Neuronal stem cell (in vitro differentiated cells): ENCODE measurements at regions not wholly inside any gene's neighbourhood (a gene's known extent, or its start where the extent isn't known, plus 50 kb on each side); places are given as distances from the start of the nearest gene placed in this dataset.

Source experiments
- DNase-seq: peaks from one replicate; pipeline ENCODE4 v3.0.0-alpha.2; 2013; ENCODE audit warnings: low spot score
- H2AFZ ChIP-seq: one replicate; pipeline ENCODE4 v1.6.1; 2013; ENCODE audit warnings: mild to moderate bottlenecking, low read length, inconsistent platforms
- H2AK5ac ChIP-seq: 2 replicates; pipeline ENCODE4 v1.6.1; 2013; ENCODE audit warnings: low read depth, mild to moderate bottlenecking, inconsistent platforms, low read length, moderate library complexity, mixed read lengths
- H2BK120ac ChIP-seq: 2 replicates; pipeline ENCODE4 v1.6.1; 2013; ENCODE audit warnings: low read depth, mild to moderate bottlenecking, inconsistent platforms, low read length, moderate library complexity, mixed read lengths
- H2BK12ac ChIP-seq: one replicate; pipeline ENCODE4 v1.6.1; 2013; ENCODE audit warnings: low read length, inconsistent platforms
- H2BK15ac ChIP-seq: 2 replicates; pipeline ENCODE4 v1.6.1; 2013; ENCODE audit warnings: mild to moderate bottlenecking, low read length, inconsistent platforms, mixed read lengths
- H2BK5ac ChIP-seq: one replicate; pipeline ENCODE4 v1.6.1; 2013; ENCODE audit warnings: inconsistent platforms, mild to moderate bottlenecking, low read length, moderate library complexity
- H3K14ac ChIP-seq: one replicate; pipeline ENCODE4 v1.6.1; 2013; ENCODE audit warnings: low read length, inconsistent platforms
- H3K18ac ChIP-seq: 2 replicates; pipeline ENCODE4 v1.6.1; 2013; ENCODE audit warnings: low read length, inconsistent platforms
- H3K23ac ChIP-seq: 2 replicates; pipeline ENCODE4 v1.6.1; 2013; ENCODE audit warnings: low read depth, mild to moderate bottlenecking, mixed read lengths, low read length, inconsistent platforms; ENCODE audit not compliant: poor library complexity
- H3K27ac ChIP-seq: replicated peaks from 3 replicates; pipeline ENCODE4 v1.5.1; 2013; ENCODE audit warnings: low read length, inconsistent platforms
- H3K27me3 ChIP-seq, 3 experiments: 2 replicates each; pipeline ENCODE4 v1.6.1; 2013; ENCODE audit warnings: low read length in 3 of 3, mild to moderate bottlenecking in 2 of 3, inconsistent platforms in 1 of 3, low read depth in 1 of 3, mixed read lengths in 1 of 3, moderate library complexity in 1 of 3; ENCODE audit not compliant: control insufficient read depth in 3 of 3, insufficient read depth in 3 of 3
- H3K36me3 ChIP-seq, 2 donors: replicated peaks in 1 of 2; 2 replicates each; pipeline ENCODE4 v1.6.1; 2013; ENCODE audit warnings: low read length in 2 of 2; ENCODE audit not compliant: control insufficient read depth in 2 of 2, insufficient read depth in 2 of 2
- H3K4ac ChIP-seq: 2 replicates; pipeline ENCODE4 v1.6.1; 2013; ENCODE audit warnings: inconsistent platforms, mild to moderate bottlenecking, low read length, moderate library complexity
- H3K4me1 ChIP-seq, 2 donors: 1 replicate in 1 of 2; 2 replicates in 1 of 2; pipeline ENCODE4 v1.6.1; 2013; ENCODE audit warnings: low read length in 2 of 2, low read depth in 1 of 2; ENCODE audit not compliant: control insufficient read depth in 2 of 2, insufficient read depth in 1 of 2
- H3K4me2 ChIP-seq: one replicate; pipeline ENCODE4 v1.6.1; 2013; ENCODE audit warnings: mild to moderate bottlenecking, low read length, inconsistent platforms; ENCODE audit not compliant: insufficient read depth, poor library complexity, severe bottlenecking
- H3K4me3 ChIP-seq, 2 donors: 2 replicates each; pipeline ENCODE4 v1.5.1; 2013; ENCODE audit warnings: low read length in 2 of 2, mild to moderate bottlenecking in 2 of 2, inconsistent platforms in 1 of 2, moderate library complexity in 1 of 2
- H3K79me1 ChIP-seq: one replicate; pipeline ENCODE4 v1.6.1; 2013; ENCODE audit warnings: low read depth, mild to moderate bottlenecking, inconsistent platforms, low read length, moderate library complexity
- H3K9ac ChIP-seq: one replicate; pipeline ENCODE4 v1.6.1; 2013; ENCODE audit warnings: mild to moderate bottlenecking, low read depth, low read length, inconsistent platforms; ENCODE audit not compliant: poor library complexity
- H3K9me3 ChIP-seq, 2 donors: replicated peaks in 1 of 2; 2 replicates each; pipeline versions ENCODE3 to v1.6.1; 2013; ENCODE audit warnings: low read length in 2 of 2, mild to moderate bottlenecking in 2 of 2, inconsistent platforms in 1 of 2, low read depth in 1 of 2, mixed read lengths in 1 of 2, moderate library complexity in 1 of 2; ENCODE audit not compliant: control insufficient read depth in 2 of 2, insufficient read depth in 1 of 2
- H4K8ac ChIP-seq: one replicate; pipeline ENCODE4 v1.6.1; 2013; ENCODE audit warnings: low read depth, mild to moderate bottlenecking, inconsistent platforms, low read length, moderate library complexity
- H4K91ac ChIP-seq: one replicate; pipeline ENCODE4 v1.6.1; 2013; ENCODE audit warnings: low read length, low read depth, mild to moderate bottlenecking, inconsistent platforms; ENCODE audit not compliant: poor library complexity
- WGBS, 2 donors: extraction: QIAGEN DNeasy Blood & Tissue Kit; methylation state at CpG; one replicate each; pipeline ENCODE4 v1.1.7; 2013; ENCODE audit warnings: missing lambda C conversion rate in 2 of 2, mixed read lengths in 1 of 2; ENCODE audit not compliant: insufficient read length in 2 of 2, insufficient replicate concordance in 1 of 2; ENCODE audit errors: extremely low coverage in 2 of 2; 5-methylcytosine and 5-hydroxymethylcytosine counted together

DNA sequence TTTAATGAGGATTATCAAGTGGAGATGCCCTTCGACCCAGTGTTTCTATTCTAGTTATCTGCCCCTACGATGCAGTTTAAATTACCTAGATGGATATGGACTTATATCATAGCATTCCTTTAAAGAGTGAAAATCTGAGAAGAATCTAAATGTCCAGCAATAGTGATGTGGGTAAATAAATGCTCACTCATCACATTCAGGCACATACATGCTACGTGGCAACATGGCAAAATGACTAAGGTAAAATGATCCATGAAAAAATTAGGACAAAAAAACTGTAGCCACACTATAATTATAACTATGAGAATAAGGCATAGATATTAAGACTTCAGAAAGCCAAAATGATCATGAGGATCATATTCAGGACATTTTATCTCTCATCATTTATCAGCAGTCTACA is 82.4 kb upstream of the PDE1C start:
- Histone ChIP-seq H3K27me3 (no peaks in the 10 kb centered on the region), H4K91ac (no peak overlapping the region), H2BK12ac (no peak overlapping the region), H3K4me1 (no peaks in the 10 kb centered on the region), H3K9me3 (no peaks in the 10 kb centered on the region), H3K4ac (no peak overlapping the region), H2AFZ (no peak overlapping the region), H3K36me3 (no peaks in the 10 kb centered on the region), H3K18ac (no peak overlapping the region), H2AK5ac (no peak overlapping the region), H3K14ac (no peak overlapping the region), H2BK15ac (no peak overlapping the region), H4K8ac (no peak overlapping the region), H3K27ac (no peak overlapping the region), H3K79me1 (no peaks in the 10 kb centered on the region), H2BK120ac (no peak overlapping the region), H3K4me3 (no peak overlapping the region), H3K9ac (no peak overlapping the region), H2BK5ac (no peak overlapping the region), H3K4me2 (no peak overlapping the region), H3K23ac (no peak overlapping the region)
- no peak for DNase-seq
- no CpG with 5 or more reads among the region's 3 CpGs for WGBS, 2 donors

DNA sequence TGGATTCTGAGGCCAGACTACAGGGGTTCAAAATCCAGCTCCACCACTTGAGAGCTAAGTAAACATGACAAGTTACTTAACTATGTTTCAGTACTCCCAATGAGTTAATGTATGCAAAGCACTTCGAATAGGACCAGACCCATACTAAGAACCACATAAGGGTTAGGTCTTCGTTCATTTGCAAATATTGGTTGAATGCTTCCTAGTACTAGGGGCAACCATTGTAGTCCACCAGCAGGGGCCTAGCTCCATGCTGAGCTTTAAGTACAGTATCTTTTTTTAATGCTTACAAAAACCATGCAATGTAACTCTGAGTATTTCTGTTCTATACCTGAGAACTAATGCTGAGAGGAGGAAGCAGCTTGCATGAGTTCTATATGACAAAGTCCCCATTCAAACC is 80.4 kb upstream of the PDE1C start:
- no CpG with 5 or more reads among the region's 2 CpGs for WGBS, 2 donors
- Histone ChIP-seq H3K27me3 (no peaks in the 10 kb centered on the region), H3K9me3 (no peaks in the 10 kb centered on the region), H3K18ac (no peak overlapping the region), H3K79me1 (no peaks in the 10 kb centered on the region), H3K9ac (no peak overlapping the region), H4K91ac (no peak overlapping the region), H3K14ac (no peak overlapping the region), H4K8ac (no peak overlapping the region), H2BK12ac (no peak overlapping the region), H3K4me2 (no peak overlapping the region), H3K23ac (no peak overlapping the region), H2AK5ac (no peak overlapping the region), H3K4ac (no peak overlapping the region), H2AFZ (no peak overlapping the region), H3K4me1 (no peaks in the 10 kb centered on the region), H3K4me3 (no peak overlapping the region), H3K36me3 (no peaks in the 10 kb centered on the region), H2BK15ac (no peak overlapping the region), H2BK120ac (no peak overlapping the region), H2BK5ac (no peak overlapping the region), H3K27ac (no peak overlapping the region)
- no peak for DNase-seq

DNA sequence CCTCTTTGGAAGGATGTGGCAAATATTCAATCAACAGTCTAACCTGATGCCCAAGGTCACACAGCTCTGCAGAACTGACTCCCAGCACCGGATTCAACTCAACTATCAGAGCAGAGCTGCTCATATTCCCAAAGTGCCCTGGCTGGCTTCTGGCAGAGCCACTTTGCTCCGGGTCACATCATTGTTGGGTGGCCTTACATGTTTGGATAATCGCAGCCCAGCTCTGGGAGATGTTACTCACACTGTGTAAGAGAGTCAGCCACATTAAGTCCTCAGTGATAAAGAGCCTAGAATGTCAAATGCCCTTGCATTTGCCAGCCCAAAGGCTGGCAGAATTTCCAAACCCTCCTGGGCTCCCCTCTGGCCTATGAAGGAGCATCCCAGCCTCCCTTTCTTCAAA is 79.8 kb upstream of the PDE1C start:
- H2AFZ ChIP-seq = no peak overlapping the region
- no peak overlapping the region for H4K8ac ChIP-seq
- H2BK12ac ChIP-seq = no peak overlapping the region
- no peak overlapping the region for H3K4ac ChIP-seq
- no peaks in the 10 kb centered on the region for H3K27me3 ChIP-seq
- no CpG with 5 or more reads among the region's 3 CpGs for WGBS, 2 donors
- no peak overlapping the region for H3K4me2 ChIP-seq
- H2AK5ac ChIP-seq = no peak overlapping the region
- H3K9ac ChIP-seq = no peak overlapping the region
- H3K36me3 ChIP-seq = no peaks in the 10 kb centered on the region
- H3K23ac ChIP-seq = no peak overlapping the region
- H2BK15ac ChIP-seq = no peak overlapping the region
- no peak overlapping the region for H2BK5ac ChIP-seq
- H3K79me1 ChIP-seq = no peaks in the 10 kb centered on the region
- H3K14ac ChIP-seq = no peak overlapping the region
- H3K27ac ChIP-seq = no peak overlapping the region
- no peak overlapping the region for H4K91ac ChIP-seq
- H3K4me3 ChIP-seq = no peak overlapping the region
- DNase-seq = no peak
- no peak overlapping the region for H2BK120ac ChIP-seq
- H3K9me3 ChIP-seq = no peaks in the 10 kb centered on the region
- H3K4me1 ChIP-seq = no peaks in the 10 kb centered on the region
- no peak overlapping the region for H3K18ac ChIP-seq

DNA sequence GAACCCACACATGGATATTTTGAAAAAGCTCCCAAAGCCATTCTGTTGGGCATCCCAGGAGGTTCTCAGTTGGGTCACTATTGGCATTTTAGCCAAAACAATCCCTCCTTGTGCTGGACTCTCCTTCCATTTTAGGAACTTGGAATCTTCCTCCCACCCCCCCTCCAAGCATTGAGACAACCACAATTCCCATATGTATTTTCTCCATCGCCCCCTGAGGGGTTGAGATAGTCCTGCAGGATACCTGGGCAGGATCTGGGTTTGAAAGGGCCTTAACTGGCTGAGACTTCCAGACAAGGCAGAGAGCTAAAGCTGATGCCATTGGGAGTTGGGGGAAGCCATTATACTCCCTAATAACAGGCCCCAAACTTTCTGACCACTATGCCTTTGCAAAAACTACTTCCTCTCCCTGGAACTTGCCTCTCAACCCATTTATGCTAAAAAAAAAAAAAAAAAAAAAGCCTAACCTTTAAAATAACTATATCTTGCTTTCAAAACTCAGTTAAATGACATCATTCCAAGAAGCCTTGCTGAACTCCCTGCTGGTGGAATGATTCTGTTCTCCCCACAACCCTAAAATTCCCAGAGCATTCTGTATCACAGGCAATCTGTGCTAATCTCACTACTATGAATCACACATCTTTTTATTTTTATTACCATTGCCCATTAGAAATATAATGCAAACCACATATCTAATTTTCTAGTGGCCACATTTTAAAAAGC is 77.5 kb upstream of the PDE1C start:
- no CpG with 5 or more reads among the region's 1 CpG for WGBS, 2 donors
- no peak overlapping the region for H4K91ac ChIP-seq
- no peak overlapping the region for H3K23ac ChIP-seq
- H3K4me2 ChIP-seq = no peak overlapping the region
- no peak overlapping the region for H2BK15ac ChIP-seq
- no peak overlapping the region for H2AK5ac ChIP-seq
- no peak overlapping the region for H3K4ac ChIP-seq
- no peak overlapping the region for H3K4me3 ChIP-seq
- no peaks in the 10 kb centered on the region for H3K27me3 ChIP-seq
- no peak overlapping the region for H2BK5ac ChIP-seq
- H3K36me3 ChIP-seq = no peaks in the 10 kb centered on the region
- H3K18ac ChIP-seq = no peak overlapping the region
- H2BK12ac ChIP-seq = no peak overlapping the region
- H4K8ac ChIP-seq = no peak overlapping the region
- H2BK120ac ChIP-seq = no peak overlapping the region
- no peaks in the 10 kb centered on the region for H3K9me3 ChIP-seq
- no peak overlapping the region for H3K14ac ChIP-seq
- H3K27ac ChIP-seq = no peak overlapping the region
- no peak for DNase-seq
- no peak overlapping the region for H3K9ac ChIP-seq
- no peak overlapping the region for H2AFZ ChIP-seq
- H3K79me1 ChIP-seq = no peaks in the 10 kb centered on the region
- no peaks in the 10 kb centered on the region for H3K4me1 ChIP-seq
